SIG-M5 treated with dmso at 0.1 percent for 504 hours (cell line): ENCODE measurements at regions not wholly inside any gene's neighbourhood (a gene's known extent, or its start where the extent isn't known, plus 50 kb on each side); places are given as distances from the start of the nearest gene placed in this dataset.
A peak's percentile ranks its signal among the peaks of the same experiment; 100 is the strongest.
"Not testable (repeated sequence)": the region's sequence is repeated elsewhere in the genome, so short reads cannot be mapped to it uniquely, and the experiment has no call there.

Source experiments
- DNase-seq: peaks from one replicate; lab custom pipeline; 2025; ENCODE audit not compliant: unreplicated experiment; lab: John Stamatoyannopoulos, UW

GRCh38 chr21:18114810-18115209 is 129.8 kb upstream of the CHODL start:
- DNase-seq: no peak

DNA sequence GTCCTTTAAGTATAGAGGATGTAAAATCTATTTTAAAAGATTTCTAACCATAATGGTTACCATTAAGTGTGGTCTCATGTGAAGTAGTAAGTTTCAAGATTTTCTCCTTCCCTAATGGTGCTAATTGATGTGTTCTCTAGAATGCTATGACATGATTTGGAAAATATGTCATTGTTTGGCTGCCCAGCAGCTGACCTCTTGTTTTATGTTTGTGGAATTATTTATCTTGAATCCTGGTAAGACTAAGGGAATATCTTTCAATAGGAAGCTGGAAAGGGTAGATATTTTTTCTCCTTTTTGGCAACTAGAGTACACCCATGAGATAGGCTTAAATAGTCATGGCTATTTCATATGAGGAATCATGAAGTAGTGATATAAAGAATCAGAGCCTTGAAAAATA is 139.8 kb upstream of the CHODL start:
- no peak for DNase-seq

- DNase-seq: not testable (repeated sequence)
Measured at GRCh38 chr21:18096413-18096812, 148.2 kb upstream of the CHODL start.

GRCh38 chr21:18089786-18090185 is 154.8 kb upstream of the CHODL start:
- no peak for DNase-seq

DNA sequence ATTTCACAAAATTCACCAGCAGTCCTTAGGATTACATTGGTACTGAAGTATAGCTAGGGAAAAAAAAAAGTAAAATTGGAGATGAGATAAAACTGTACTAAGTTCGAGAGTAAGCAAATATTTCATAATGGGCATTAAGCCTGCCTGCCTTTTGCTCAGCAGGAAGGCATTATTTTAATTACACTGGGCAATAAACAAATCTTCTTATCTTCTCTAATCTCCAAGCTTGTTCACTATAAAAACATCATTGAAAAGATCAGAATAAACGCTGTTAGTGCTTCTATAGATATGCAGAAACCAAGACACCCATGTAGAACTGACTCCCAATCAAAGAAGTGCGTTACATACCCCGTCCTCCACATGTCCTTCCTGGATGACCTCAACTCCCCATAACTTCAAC is 174.2 kb upstream of the CHODL start:
- no peak for DNase-seq

- DNase-seq: no peak
Measured at GRCh38 chr21:18069875-18070274, 174.8 kb upstream of the CHODL start.

DNA sequence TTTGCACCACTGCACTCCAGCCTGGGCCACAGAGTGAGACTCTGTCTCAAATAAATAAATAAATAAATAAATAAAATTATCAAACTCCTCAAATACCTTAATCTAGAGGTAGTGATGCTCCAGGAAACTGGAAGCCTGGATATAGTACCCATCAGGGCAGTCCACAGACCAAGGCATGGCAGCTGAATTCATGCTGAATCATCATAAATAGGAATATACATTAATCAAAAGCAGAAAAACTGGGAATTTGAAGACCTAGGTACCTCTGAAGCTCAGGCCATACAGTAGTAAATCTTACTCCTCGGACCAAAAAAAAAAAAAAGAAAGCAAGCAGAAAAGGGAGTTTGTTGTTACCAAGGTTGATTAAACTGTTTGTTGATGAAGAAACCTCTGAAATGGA is 184.2 kb upstream of the CHODL start:
- no peak for DNase-seq

- no peak for DNase-seq
Measured at GRCh38 chr21:18058731-18059398, 185.8 kb upstream of the CHODL start.

GRCh38 chr21:18053151-18053550 is 191.5 kb upstream of the CHODL start:
- DNase-seq: no peak

GRCh38 chr21:18049461-18049860 is 195.2 kb upstream of the CHODL start:
- DNase-seq: no peak

- DNase-seq: peak; percentile 25
Measured at GRCh38 chr21:18041012-18041411, 203.6 kb upstream of the CHODL start.

DNA sequence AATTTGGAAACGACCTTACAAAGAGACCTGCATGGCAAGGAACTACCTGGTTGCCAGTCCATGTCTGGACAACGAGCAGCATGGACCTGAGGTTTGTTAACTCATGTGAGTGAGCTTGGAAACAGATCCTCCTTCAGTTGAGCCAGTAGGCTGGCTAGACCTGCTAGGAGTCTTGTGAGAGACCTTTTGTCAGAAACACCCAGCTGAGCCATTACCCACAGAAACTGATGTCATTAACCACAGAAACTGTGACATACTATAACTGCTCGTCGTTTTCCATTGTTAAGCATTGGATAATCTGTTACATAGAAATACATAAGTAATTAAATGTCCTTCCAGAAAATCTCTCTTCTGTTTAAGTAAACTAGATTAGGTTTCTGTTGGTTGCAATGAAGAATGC is 211.1 kb upstream of the C21orf91 start:
- DNase-seq: peak; percentile 3

DNA sequence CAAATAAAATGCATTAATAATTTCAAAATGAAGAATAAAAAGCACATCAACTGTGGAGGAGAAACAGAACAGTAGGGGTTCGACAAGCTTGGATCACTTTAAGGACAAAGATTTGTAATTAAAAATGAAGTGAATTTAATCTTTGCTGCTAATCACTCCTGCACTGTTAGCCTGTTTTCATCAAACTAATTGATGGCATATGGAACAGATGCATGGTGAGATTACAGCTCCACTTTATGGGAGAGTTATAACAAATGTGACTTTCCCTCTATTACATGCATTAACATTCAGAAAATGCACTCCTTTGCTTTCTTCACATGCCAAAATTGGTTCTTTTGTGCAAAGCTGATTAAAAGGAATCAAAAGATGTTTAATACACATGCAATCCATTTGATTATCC is 207.2 kb upstream of the C21orf91 start:
- no peak for DNase-seq

GRCh38 chr21:18023711-18024110 is 204.6 kb upstream of the C21orf91 start:
- no peak for DNase-seq

DNA sequence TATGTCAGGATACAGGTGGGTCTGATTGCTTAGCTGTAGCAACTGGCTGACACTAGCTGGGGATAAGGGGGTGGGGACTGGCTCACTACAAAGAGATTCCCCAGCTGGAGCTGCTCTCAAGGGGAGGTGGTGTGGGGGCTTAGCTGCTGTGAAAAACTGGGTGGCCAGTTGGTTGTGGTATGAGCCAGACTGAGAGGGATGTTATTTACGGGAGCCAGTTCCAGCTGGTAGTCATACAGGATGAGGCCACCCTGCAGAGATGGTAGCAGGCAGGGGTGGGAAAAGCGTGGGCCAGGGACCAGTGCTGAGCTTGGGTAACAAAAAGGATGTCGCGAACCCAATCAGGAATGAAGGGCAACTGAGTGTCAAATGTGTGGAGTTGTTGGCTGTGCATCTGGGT is 204.0 kb upstream of the C21orf91 start:
- no peak for DNase-seq

- DNase-seq: no peak
Measured at GRCh38 chr21:18007121-18007520, 188.0 kb upstream of the C21orf91 start.

GRCh38 chr21:18006691-18007090 is 187.5 kb upstream of the C21orf91 start:
- no peak for DNase-seq

DNA sequence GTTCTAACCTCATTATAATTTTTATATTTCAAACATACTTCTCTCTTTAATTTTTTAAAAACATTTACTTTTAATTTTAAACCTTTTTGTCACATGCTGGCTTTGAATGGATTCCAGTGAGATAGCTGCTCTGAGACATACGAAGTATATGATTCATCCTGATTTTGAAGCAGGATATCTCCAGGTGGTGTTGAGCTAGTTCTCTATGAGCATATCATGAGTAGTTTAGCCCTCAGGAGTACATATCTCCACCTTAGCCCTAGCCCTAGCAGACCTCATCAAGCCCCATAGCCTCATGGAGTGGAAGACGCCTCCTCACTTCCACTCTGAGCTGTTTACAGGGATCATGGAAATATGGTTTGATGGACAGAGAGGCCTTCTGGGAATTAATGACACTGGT is 183.2 kb upstream of the C21orf91 start:
- no peak for DNase-seq

- DNase-seq: no peak
Measured at GRCh38 chr21:18000981-18001686, 182.0 kb upstream of the C21orf91 start.

DNA sequence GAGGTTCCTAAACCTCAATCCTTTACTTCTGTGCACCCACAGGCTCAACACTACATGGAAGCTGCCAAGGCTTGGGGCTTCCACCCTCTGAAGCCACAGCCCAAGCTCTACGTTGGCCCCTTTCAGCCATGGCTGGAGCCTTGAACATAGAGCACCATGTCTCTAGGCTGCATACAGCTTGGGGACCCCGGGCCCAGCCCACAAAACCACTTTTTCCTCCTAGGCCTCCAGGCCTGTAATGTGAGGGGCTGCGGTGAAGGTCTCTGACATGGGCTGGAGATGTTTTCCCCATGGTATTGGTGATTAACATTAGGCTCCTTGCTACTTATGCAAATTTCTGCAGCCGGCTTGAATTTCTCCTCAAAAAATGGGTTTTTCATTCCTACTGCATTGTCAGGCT is 179.4 kb upstream of the C21orf91 start:
- not testable (repeated sequence) for DNase-seq

DNA sequence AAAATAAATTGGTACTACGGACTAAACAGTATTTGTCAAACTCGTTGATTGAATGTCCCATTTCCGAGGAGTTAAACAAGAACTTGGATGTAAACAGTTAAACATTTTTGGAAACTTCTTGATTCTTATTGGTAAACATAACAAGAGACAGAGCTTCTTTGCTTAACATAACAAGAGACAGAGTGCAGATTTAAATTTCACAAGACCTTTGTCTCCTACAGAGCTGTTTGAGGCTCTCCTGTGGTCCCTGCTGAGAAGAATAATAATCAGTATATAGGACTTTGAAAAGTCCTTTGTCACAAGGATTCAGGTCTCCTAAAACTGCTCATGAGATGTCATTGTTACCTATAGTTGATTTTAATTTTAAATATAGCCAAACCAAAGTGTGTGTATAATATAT is 170.6 kb upstream of the C21orf91 start:
- no peak for DNase-seq

DNA sequence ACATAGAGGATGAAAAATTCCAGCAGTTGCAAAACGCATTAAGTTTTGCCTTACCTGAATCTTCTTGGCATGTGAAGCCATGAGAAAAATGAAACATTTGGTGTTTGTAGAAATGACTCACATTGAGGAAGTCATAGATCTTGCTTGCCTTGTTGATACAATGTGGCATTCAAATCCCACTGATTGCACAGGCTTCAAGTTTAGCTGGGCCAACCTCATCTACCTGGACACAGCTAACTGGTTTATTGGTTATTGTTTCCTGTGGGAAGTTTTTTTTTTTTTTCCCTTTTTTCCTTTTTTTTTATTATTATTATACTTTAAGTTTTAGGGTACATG is 168.9 kb upstream of the C21orf91 start:
- no peak for DNase-seq
